Parathyroid adenoma (tissue), 2 donors: ENCODE measurements at regions not wholly inside any gene's neighbourhood (a gene's known extent, or its start where the extent isn't known, plus 50 kb on each side); places are given as distances from the start of the nearest gene placed in this dataset.

Experiments used
- H2AFZ ChIP-seq: fragments of 300-600 bp; sonication (generic); one replicate; pipeline ENCODE4 v1.7.0; 2017; ENCODE audit warnings: antibody characterized with exemption, mild to moderate bottlenecking
- H3K27ac ChIP-seq: fragments of 300-600 bp; sonication (generic); one replicate; pipeline ENCODE4 v1.7.0; 2017
- H3K27me3 ChIP-seq: fragments of 300-600 bp; sonication (generic); one replicate; pipeline ENCODE4 v1.7.0; 2017; ENCODE audit warnings: low read length; ENCODE audit not compliant: control insufficient read depth, insufficient read depth
- H3K36me3 ChIP-seq: fragments of 300-600 bp; sonication (generic); one replicate; pipeline ENCODE4 v1.7.0; 2017; ENCODE audit warnings: low read length; ENCODE audit not compliant: control insufficient read depth, insufficient read depth
- H3K4me1 ChIP-seq: fragments of 300-600 bp; sonication (generic); one replicate; pipeline ENCODE4 v1.7.0; 2017; ENCODE audit warnings: control low read depth
- H3K4me2 ChIP-seq: fragments of 300-600 bp; sonication (generic); one replicate; pipeline ENCODE4 v1.7.0; 2017; ENCODE audit warnings: low read length
- H3K4me3 ChIP-seq: fragments of 300-600 bp; sonication (generic); one replicate; pipeline ENCODE4 v1.7.0; 2017; ENCODE audit warnings: low read depth, low read length
- H3K79me2 ChIP-seq: fragments of 300-600 bp; sonication (generic); one replicate; pipeline ENCODE4 v1.7.0; 2017; ENCODE audit warnings: control low read depth
- H3K9ac ChIP-seq: fragments of 300-600 bp; sonication (generic); one replicate; pipeline ENCODE4 v1.7.0; 2017; ENCODE audit warnings: mild to moderate bottlenecking
- H3K9me3 ChIP-seq: fragments of 300-600 bp; sonication (generic); one replicate; pipeline ENCODE4 v1.7.0; 2017; ENCODE audit warnings: low read length; ENCODE audit not compliant: control insufficient read depth
- CTCF ChIP-seq: fragments of 300-600 bp; sonication (generic); IDR thresholded peaks from one replicate; pipeline ENCODE4 v1.7.0; 2017; ENCODE audit warnings: antibody characterized with exemption, mild to moderate bottlenecking
- donor health status: primary hyperparathyroidism.

DNA sequence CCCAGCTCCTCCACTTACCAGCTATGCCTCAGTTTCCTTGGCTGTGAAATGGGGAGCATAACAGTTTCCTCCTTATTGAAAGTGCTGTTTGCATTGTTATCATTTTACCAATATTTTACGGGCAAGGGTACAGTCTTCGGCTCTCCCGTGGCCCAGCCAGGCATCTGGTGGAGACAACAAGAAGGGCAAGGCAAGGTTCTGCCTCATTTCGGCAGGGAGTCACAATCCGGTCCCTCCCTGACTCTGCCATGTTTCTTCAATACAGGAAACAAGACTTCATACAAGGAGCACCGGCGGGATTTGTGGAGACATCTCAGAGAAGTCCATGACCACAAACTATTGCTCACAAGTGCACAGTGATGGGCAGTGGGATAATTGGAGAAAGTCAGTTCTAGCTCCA lies 174.0 kb downstream of the FGF18 start:
- H3K9me3 ChIP-seq, result no peaks in the 10 kb centered on the region
- no peak overlapping the region for H3K4me2 ChIP-seq
- no peak overlapping the region for H2AFZ ChIP-seq
- no peak for TF ChIP-seq CTCF
- no peaks in the 10 kb centered on the region for H3K27me3 ChIP-seq
- H3K36me3 ChIP-seq, result no peaks in the 10 kb centered on the region
- no peak overlapping the region for H3K4me3 ChIP-seq
- no peaks in the 10 kb centered on the region for H3K4me1 ChIP-seq
- H3K9ac ChIP-seq, result no peak overlapping the region
- H3K79me2 ChIP-seq, result no peaks in the 10 kb centered on the region
- no peak overlapping the region for H3K27ac ChIP-seq

GRCh38 chr5:171593976-171594375 lies 174.5 kb downstream of the FGF18 start:
- Histone ChIP-seq H3K79me2 (no peaks in the 10 kb centered on the region), H3K4me1 (no peaks in the 10 kb centered on the region), H3K27ac (no peak overlapping the region), H2AFZ (no peak overlapping the region), H3K27me3 (no peaks in the 10 kb centered on the region), H3K4me3 (no peak overlapping the region), H3K9me3 (no peaks in the 10 kb centered on the region), H3K9ac (no peak overlapping the region), H3K36me3 (no peaks in the 10 kb centered on the region), H3K4me2 (no peak overlapping the region)
- TF ChIP-seq CTCF, result no peak

DNA sequence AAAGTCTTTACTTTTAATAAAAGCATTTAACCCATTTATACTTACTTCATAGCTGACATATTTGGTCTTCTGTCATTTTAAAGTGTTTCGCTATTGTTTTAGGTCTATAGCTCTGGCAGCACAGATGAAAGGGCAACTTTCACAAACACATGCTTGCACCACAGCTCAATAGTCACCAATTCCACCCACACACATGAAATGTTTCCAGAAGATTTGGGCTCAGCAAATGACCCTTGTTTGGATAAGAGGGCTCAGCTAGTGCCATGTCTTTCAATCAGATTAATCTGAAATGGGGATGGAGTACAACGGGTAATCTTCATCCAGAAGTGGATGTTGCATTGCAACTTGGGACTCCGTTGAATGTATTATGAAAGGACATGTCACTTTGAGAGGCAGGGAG lies 176.0 kb downstream of the FGF18 start:
- no peak overlapping the region for H2AFZ ChIP-seq
- no peaks in the 10 kb centered on the region for H3K9me3 ChIP-seq
- H3K4me2 ChIP-seq, result no peak overlapping the region
- no peaks in the 10 kb centered on the region for H3K79me2 ChIP-seq
- no peak for TF ChIP-seq CTCF
- H3K9ac ChIP-seq, result no peak overlapping the region
- H3K27ac ChIP-seq, result no peak overlapping the region
- no peaks in the 10 kb centered on the region for H3K27me3 ChIP-seq
- H3K36me3 ChIP-seq, result no peaks in the 10 kb centered on the region
- no peaks in the 10 kb centered on the region for H3K4me1 ChIP-seq
- H3K4me3 ChIP-seq, result no peak overlapping the region

DNA sequence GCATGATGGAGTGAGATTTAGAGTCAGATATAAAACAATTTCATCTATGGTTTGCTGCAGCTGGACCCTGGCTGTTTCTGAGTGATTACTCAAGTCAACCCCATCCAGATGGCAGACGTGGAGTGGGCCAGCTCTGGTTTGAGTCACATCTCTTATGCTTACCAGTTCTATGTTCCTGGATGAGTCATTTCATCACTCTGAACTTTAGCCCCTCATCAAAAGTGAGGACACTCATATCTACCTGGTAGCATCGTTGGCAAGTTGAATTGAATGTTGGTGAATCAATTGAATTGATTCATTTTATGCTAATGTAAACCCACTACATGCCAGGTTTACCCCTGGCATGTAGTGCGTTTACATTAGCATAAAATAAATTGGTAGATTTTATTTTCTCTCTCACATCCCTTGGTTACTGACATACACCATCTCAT lies 176.4 kb downstream of the FGF18 start:
- Histone ChIP-seq H3K79me2 (no peaks in the 10 kb centered on the region), H3K9me3 (no peaks in the 10 kb centered on the region), H3K36me3 (no peaks in the 10 kb centered on the region), H3K27ac (no peak overlapping the region), H3K27me3 (no peaks in the 10 kb centered on the region), H3K4me1 (no peaks in the 10 kb centered on the region), H3K4me2 (no peak overlapping the region), H3K4me3 (no peak overlapping the region), H3K9ac (no peak overlapping the region), H2AFZ (no peak overlapping the region)
- TF ChIP-seq CTCF, result no peak

GRCh38 chr5:171596391-171596878 lies 177.0 kb downstream of the FGF18 start:
- H2AFZ ChIP-seq, result no peak overlapping the region

More at GRCh38 chr5:171596391-171596878, 177.0 kb downstream of the FGF18 start:
- Histone ChIP-seq H3K9me3 (no peaks in the 10 kb centered on the region), H3K79me2 (no peaks in the 10 kb centered on the region), H3K4me2 (no peak overlapping the region), H3K27ac (no peak overlapping the region), H3K9ac (no peak overlapping the region), H3K27me3 (no peaks in the 10 kb centered on the region), H3K4me1 (no peaks in the 10 kb centered on the region), H3K4me3 (no peak overlapping the region), H3K36me3 (no peaks in the 10 kb centered on the region)
- no peak for TF ChIP-seq CTCF
